HL-60 (cell line): ENCODE measurements at regions not wholly inside any gene's neighbourhood (a gene's known extent, or its start where the extent isn't known, plus 50 kb on each side); places are given as distances from the start of the nearest gene placed in this dataset.

Experiments used
- DNase-seq, 2 experiments: peaks; one replicate each; pipeline ENCODE4 v3.0.0-alpha.2; 2010 to 2020; ENCODE audit warnings: low read depth in 1 of 2, low spot score in 1 of 2
- H3K27ac ChIP-seq: fragments of 250-450 bp; sonication (Bioruptor Pico); replicated peaks from 2 replicates; pipeline ENCODE4 v1.5.1; 2020; ENCODE audit warnings: mild to moderate bottlenecking, moderate library complexity
- H3K27me3 ChIP-seq: fragments of 250-450 bp; sonication (Bioruptor Pico); 2 replicates; pipeline ENCODE4 v1.5.1; 2021; ENCODE audit warnings: mild to moderate bottlenecking, moderate library complexity; ENCODE audit not compliant: insufficient read depth, poor library complexity, severe bottlenecking
- H3K4me3 ChIP-seq: replicated peaks from 2 replicates; pipeline ENCODE4 v1.5.1; 2011; ENCODE audit warnings: mild to moderate bottlenecking, control low read depth, low read length; ENCODE audit not compliant: insufficient read depth
- CTCF ChIP-seq: IDR thresholded peaks from one replicate; pipeline ENCODE4 v1.5.1; 2011; ENCODE audit warnings: low read length, control low read depth, inconsistent platforms; ENCODE audit not compliant: insufficient read depth
- GABPA ChIP-seq: IDR thresholded peaks from 2 replicates; pipeline ENCODE4 v1.6.1; 2012; ENCODE audit warnings: low read depth
- POLR2AphosphoS5 ChIP-seq: IDR thresholded peaks from 2 replicates; pipeline ENCODE4 v1.6.1; 2012; ENCODE audit warnings: low read depth
- REST ChIP-seq: IDR thresholded peaks from 2 replicates; pipeline ENCODE4 v1.6.1; 2012; ENCODE audit warnings: low read depth; ENCODE audit not compliant: insufficient replicate concordance
- SPI1 ChIP-seq: IDR thresholded peaks from 2 replicates; pipeline ENCODE4 v1.6.1; 2012; ENCODE audit warnings: low read depth, mild to moderate bottlenecking, borderline replicate concordance

GRCh38 chr7:19920705-19921104 lies 147.3 kb upstream of the TMEM196 start:
- no peak for DNase-seq
- Histone ChIP-seq H3K4me3 (no peak overlapping the region), H3K27me3 (no peaks in the 10 kb centered on the region), H3K27ac (no peak overlapping the region)
- TF ChIP-seq SPI1 (no peak), POLR2AphosphoS5 (no peak), CTCF (no peak), REST (no peak), GABPA (no peak)

- no peak for DNase-seq
- Histone ChIP-seq H3K27me3 (no peaks in the 10 kb centered on the region), H3K4me3 (no peak overlapping the region), H3K27ac (no peak overlapping the region)
- TF ChIP-seq POLR2AphosphoS5 (no peak), CTCF (no peak), REST (no peak), GABPA (no peak), SPI1 (no peak)
Observed at GRCh38 chr7:19920166-19920565, 146.7 kb upstream of the TMEM196 start.

- no peak for TF ChIP-seq SPI1
- TF ChIP-seq POLR2AphosphoS5 = no peak
- no peak for TF ChIP-seq CTCF
- TF ChIP-seq REST = no peak
- TF ChIP-seq GABPA = no peak
- no peak overlapping the region for H3K27ac ChIP-seq
- no peak overlapping the region for H3K4me3 ChIP-seq
- H3K27me3 ChIP-seq = no peaks in the 10 kb centered on the region
- no peak for DNase-seq
Observed at GRCh38 chr7:19919261-19920095, 146.1 kb upstream of the TMEM196 start.
